ENCODE measurements at regions not wholly inside any gene's neighbourhood (a gene's known extent, or its start where the extent isn't known, plus 50 kb on each side); places are given as distances from the start of the nearest gene placed in this dataset.

DNA sequence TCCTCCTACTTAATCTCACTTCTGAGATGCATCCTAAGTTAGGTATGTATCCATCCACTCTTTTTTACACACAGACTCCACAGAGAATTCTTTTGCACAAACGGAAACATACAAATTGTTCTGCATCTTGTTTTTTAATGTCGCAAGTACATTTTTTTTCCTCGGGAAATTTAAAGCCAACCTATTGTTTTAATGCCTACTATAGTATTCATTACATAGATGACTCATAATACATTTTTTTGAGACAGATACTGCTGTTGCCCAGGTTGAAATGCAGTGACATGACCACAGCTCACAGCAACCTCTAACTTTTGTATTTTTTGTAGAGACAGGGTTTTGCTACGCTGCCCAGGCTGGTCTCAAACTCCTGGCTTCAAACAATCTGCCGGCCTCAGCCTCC is 90.8 kb upstream of the TMEM45B start:
- Histone ChIP-seq H3K27me3 (no peaks in the 10 kb centered on the region), H3K27ac (no peak overlapping the region), H3K4me3 (no peak overlapping the region), H3K9me3 (no peaks in the 10 kb centered on the region), H3K36me3 (no peaks in the 10 kb centered on the region), H3K4me1 (no peaks in the 10 kb centered on the region)
- WGBS, 2 donors = 68 to 78% methylated on average over 5 of the region's 5 CpGs
- no peak for DNase-seq (ENCODE audit: low spot score in 2 of 2)
- TF ChIP-seq EP300 (IDR thresholded peaks at IDR 0.05) (no peak), POLR2A (IDR thresholded peaks at IDR 0.05) (no peak)
- TF ChIP-seq, protein P1, sequence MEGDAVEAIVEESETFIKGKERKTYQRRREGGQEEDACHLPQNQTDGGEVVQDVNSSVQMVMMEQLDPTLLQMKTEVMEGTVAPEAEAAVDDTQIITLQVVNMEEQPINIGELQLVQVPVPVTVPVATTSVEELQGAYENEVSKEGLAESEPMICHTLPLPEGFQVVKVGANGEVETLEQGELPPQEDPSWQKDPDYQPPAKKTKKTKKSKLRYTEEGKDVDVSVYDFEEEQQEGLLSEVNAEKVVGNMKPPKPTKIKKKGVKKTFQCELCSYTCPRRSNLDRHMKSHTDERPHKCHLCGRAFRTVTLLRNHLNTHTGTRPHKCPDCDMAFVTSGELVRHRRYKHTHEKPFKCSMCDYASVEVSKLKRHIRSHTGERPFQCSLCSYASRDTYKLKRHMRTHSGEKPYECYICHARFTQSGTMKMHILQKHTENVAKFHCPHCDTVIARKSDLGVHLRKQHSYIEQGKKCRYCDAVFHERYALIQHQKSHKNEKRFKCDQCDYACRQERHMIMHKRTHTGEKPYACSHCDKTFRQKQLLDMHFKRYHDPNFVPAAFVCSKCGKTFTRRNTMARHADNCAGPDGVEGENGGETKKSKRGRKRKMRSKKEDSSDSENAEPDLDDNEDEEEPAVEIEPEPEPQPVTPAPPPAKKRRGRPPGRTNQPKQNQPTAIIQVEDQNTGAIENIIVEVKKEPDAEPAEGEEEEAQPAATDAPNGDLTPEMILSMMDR (IDR thresholded peaks at IDR 0.05) = no peak

DNA sequence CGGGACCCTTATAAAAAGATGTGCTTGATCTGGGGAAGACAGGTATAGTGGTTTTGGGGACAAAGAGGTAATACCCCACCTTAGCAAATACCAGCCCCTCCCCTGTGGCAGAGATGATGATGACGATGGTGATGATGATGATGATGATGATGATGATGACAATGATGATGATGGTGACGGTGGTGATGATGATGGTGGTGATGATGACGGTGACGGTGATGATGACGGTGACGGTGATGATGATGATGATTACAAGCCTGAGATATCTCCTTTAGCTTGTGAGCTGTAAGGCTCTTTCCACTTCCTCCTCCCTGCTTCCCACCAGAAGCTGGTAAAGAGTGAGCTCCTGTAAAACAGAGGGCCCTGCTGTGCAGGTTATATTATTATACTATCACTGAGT is 89.5 kb upstream of the TMEM45B start:
- Histone ChIP-seq H3K27ac (no peak overlapping the region), H3K9me3 (no peaks in the 10 kb centered on the region), H3K27me3 (no peaks in the 10 kb centered on the region), H3K4me1 (no peaks in the 10 kb centered on the region), H3K4me3 (no peak overlapping the region), H3K36me3 (no peaks in the 10 kb centered on the region)
- no peak for TF ChIP-seq POLR2A (IDR thresholded peaks at IDR 0.05)
- no peak for TF ChIP-seq EP300 (IDR thresholded peaks at IDR 0.05)
- TF ChIP-seq, protein P1 (IDR thresholded peaks at IDR 0.05) = no peak
- DNase-seq (ENCODE audit: low spot score in 2 of 2) = no peak
- WGBS, 2 donors = 95 to 97% methylated on average over 7 of the region's 7 CpGs

DNA sequence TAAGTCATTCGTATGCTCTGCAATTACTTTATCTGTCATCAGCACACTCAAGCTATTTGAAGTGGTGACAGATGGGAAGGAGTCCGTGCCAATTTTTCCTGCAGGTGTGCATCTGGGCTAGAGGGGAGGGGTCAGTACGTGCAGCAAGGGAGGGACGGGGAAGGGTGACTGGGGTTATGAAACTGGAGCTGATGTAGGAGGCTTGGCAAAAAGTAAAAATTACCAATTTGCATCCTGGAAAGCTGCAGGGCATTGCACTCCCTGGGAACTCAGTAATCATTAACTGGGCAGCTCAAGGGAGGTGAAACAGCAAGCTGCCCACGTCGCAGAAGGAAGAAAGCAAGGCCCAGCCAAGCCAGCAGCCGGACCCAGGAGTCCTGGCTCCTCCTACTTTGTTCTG is 87.1 kb upstream of the TMEM45B start:
- DNase-seq (ENCODE audit: low spot score in 2 of 2) = no peak
- no peaks in the 10 kb centered on the region for H3K36me3 ChIP-seq
- 58 to 62% methylated on average over 7 of the region's 7 CpGs for WGBS, 2 donors

DNA sequence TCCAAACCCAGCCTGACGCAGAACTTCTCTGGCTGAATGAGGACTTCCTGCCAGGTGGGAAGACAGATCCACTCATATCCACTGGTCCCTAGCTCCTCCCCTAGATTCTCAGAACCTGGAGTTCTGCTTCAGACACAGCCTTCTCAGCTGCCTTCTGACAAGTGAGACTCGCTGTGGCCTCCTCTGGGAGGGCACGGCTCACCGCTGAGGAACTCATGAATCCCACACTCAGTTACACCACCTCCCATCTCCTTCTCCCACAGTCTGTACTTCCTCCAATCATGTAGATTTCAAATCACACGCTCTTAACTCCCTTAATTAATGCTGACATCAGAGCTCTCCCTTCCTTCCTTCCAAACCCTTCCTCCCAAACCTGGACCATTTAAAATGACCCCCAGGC is 86.4 kb upstream of the TMEM45B start:
- no peaks in the 10 kb centered on the region for H3K36me3 ChIP-seq
- TF ChIP-seq, protein P1 (IDR thresholded peaks at IDR 0.05) = no peak
- TF ChIP-seq POLR2A (IDR thresholded peaks at IDR 0.05) (no peak), EP300 (IDR thresholded peaks at IDR 0.05) (no peak)
- H3K9me3 ChIP-seq = no peaks in the 10 kb centered on the region
- no peaks in the 10 kb centered on the region for H3K27me3 ChIP-seq
- no peak overlapping the region for H3K4me3 ChIP-seq
- no peak overlapping the region for H3K27ac ChIP-seq
- no peak for DNase-seq (ENCODE audit: low spot score in 2 of 2)
- H3K4me1 ChIP-seq = no peaks in the 10 kb centered on the region
- WGBS, 2 donors = 63 to 68% methylated on average over 5 of the region's 5 CpGs

More for the DNA sequence above, 87.1 kb upstream of the TMEM45B start:
- Histone ChIP-seq H3K9me3 (no peaks in the 10 kb centered on the region), H3K4me3 (no peak overlapping the region), H3K27me3 (no peaks in the 10 kb centered on the region), H3K27ac (no peak overlapping the region), H3K4me1 (no peaks in the 10 kb centered on the region)
- TF ChIP-seq POLR2A (IDR thresholded peaks at IDR 0.05) (no peak), EP300 (IDR thresholded peaks at IDR 0.05) (no peak)
- TF ChIP-seq, protein P1 (IDR thresholded peaks at IDR 0.05) = no peak

DNA sequence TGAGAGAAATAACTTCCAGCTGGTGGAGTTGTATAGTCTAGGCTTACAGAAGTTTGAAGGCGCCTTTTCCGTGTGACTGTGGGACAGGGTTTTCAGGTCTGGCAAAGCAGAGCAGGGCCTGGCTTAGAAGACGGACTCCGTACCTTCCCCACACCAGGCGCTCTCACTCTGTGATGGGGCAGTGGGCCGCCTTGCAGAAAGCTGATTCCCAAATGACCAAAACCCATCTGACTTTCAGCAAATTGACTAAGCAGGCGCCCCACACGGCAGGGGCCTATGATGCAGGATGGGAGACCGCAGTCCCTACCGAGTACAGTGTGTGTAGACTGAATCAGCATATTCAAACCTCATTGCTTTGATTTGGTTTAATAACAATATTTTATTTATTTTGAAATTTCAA is 85.8 kb upstream of the TMEM45B start:
- Histone ChIP-seq H3K4me1 (no peaks in the 10 kb centered on the region), H3K27ac (no peak overlapping the region), H3K4me3 (no peak overlapping the region), H3K36me3 (no peaks in the 10 kb centered on the region), H3K9me3 (no peaks in the 10 kb centered on the region), H3K27me3 (no peaks in the 10 kb centered on the region)
- TF ChIP-seq, protein P1 (IDR thresholded peaks at IDR 0.05) = no peak
- TF ChIP-seq POLR2A (IDR thresholded peaks at IDR 0.05) (no peak), EP300 (IDR thresholded peaks at IDR 0.05) (no peak)
- WGBS, 2 donors = 84 to 91% methylated on average over 10 of the region's 10 CpGs
- no peak for DNase-seq (ENCODE audit: low spot score in 2 of 2)

All from tibial nerve (tissue), 4 donors.